ENCODE measurements at regions not wholly inside any gene's neighbourhood (a gene's known extent, or its start where the extent isn't known, plus 50 kb on each side); places are given as distances from the start of the nearest gene placed in this dataset.

DNA sequence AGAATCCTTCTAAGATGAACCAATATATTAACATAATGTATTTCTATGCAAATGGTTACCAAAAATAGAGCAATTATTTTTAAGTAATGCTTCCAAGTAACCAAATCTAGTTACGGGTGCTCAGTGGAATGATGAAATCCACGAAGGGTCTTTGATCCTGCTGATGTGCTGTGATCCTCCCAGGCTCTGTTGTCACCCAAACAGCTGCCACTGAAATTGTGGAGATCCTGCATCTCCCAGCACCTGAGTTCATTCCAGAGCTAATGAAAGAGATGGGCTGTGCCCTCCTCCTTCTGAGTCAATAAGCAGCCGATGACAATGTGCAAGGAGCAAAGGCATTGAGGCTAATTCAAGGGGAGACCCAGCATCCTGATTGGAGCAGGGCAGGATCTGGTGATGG lies 362.4 kb upstream of the SOX11 start:
- H3K36me3 ChIP-seq (ENCODE audit: low read depth) = no peaks in the 10 kb centered on the region
- no peaks in the 10 kb centered on the region for H3K4me1 ChIP-seq (ENCODE audit: low read depth)
- peaks cover 49% of the 10 kb centered on the region for H3K9me3 ChIP-seq
- intact Hi-C loops (cut with DNase I, micrococcal nuclease) = no loop called here
- DNase-seq = no peak
- TF ChIP-seq, protein P1, sequence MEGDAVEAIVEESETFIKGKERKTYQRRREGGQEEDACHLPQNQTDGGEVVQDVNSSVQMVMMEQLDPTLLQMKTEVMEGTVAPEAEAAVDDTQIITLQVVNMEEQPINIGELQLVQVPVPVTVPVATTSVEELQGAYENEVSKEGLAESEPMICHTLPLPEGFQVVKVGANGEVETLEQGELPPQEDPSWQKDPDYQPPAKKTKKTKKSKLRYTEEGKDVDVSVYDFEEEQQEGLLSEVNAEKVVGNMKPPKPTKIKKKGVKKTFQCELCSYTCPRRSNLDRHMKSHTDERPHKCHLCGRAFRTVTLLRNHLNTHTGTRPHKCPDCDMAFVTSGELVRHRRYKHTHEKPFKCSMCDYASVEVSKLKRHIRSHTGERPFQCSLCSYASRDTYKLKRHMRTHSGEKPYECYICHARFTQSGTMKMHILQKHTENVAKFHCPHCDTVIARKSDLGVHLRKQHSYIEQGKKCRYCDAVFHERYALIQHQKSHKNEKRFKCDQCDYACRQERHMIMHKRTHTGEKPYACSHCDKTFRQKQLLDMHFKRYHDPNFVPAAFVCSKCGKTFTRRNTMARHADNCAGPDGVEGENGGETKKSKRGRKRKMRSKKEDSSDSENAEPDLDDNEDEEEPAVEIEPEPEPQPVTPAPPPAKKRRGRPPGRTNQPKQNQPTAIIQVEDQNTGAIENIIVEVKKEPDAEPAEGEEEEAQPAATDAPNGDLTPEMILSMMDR (IDR thresholded peaks at IDR 0.05) = no peak
- no peak for ATAC-seq
- H3K4me3 ChIP-seq = no peak overlapping the region

- no peak for DNase-seq
- TF ChIP-seq, protein P1 (IDR thresholded peaks at IDR 0.05) = no peak
- Histone ChIP-seq H3K36me3 (ENCODE audit: low read depth) (no peaks in the 10 kb centered on the region), H3K9me3 (peaks cover 40% of the 10 kb centered on the region), H3K4me3 (no peak overlapping the region), H3K4me1 (ENCODE audit: low read depth) (no peaks in the 10 kb centered on the region)
- no peak for ATAC-seq
- intact Hi-C loops (cut with DNase I, micrococcal nuclease) = no loop called here
Observed at GRCh38 chr2:5330961-5331360, 361.2 kb upstream of the SOX11 start.

DNA sequence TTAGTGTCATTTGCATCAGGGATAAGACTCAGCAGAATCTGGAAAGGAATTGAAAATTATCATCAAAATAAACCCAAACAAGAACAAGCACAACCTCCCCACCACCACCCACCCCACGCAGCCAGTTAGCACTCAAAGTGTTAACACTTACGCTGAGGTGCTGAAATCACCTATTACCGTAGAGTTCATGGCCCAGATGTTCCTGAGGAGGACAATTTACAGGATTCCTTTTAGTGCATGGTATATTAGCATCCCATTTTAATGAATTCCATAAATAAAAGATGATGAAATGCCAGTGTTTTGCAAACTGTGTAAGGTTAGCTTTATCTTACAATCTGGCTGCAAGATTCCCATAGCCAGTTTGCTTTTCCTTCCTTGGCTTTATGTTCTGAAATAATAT lies 359.3 kb upstream of the SOX11 start:
- no peak for DNase-seq
- Histone ChIP-seq H3K9me3 (peaks cover 46% of the 10 kb centered on the region), H3K4me1 (ENCODE audit: low read depth) (no peaks in the 10 kb centered on the region), H3K4me3 (no peak overlapping the region), H3K36me3 (ENCODE audit: low read depth) (no peaks in the 10 kb centered on the region)
- TF ChIP-seq, protein P1 (IDR thresholded peaks at IDR 0.05) = no peak
- intact Hi-C loops (cut with DNase I, micrococcal nuclease) = no loop called here
- ATAC-seq = no peak

- intact Hi-C loops (cut with DNase I, micrococcal nuclease) = no loop called here
- no peak for ATAC-seq
- Histone ChIP-seq H3K9me3 (peaks cover 19% of the 10 kb centered on the region), H3K36me3 (ENCODE audit: low read depth) (no peaks in the 10 kb centered on the region), H3K4me3 (no peak overlapping the region), H3K4me1 (ENCODE audit: low read depth) (no peaks in the 10 kb centered on the region)
- no peak for DNase-seq
- TF ChIP-seq, protein P1 (IDR thresholded peaks at IDR 0.05) = no peak
Observed at GRCh38 chr2:5339473-5339872, 352.7 kb upstream of the SOX11 start.

- H3K4me3 ChIP-seq = no peak overlapping the region
- no peaks in the 10 kb centered on the region for H3K4me1 ChIP-seq (ENCODE audit: low read depth)
- TF ChIP-seq, protein P1 (IDR thresholded peaks at IDR 0.05) = no peak
- peaks cover 16% of the 10 kb centered on the region for H3K9me3 ChIP-seq
- DNase-seq (no peak), ATAC-seq (no peak)
- intact Hi-C loops (cut with DNase I, micrococcal nuclease) = no loop called here
- H3K36me3 ChIP-seq (ENCODE audit: low read depth) = no peaks in the 10 kb centered on the region
Observed at GRCh38 chr2:5343785-5344335, 348.3 kb upstream of the SOX11 start.

GRCh38 chr2:5352286-5352685 lies 339.9 kb upstream of the SOX11 start:
- ATAC-seq = no peak
- intact Hi-C loops (cut with DNase I, micrococcal nuclease) = no loop called here
- no peak for DNase-seq
- H3K4me1 ChIP-seq (ENCODE audit: low read depth) = no peaks in the 10 kb centered on the region
- TF ChIP-seq, protein P1 (IDR thresholded peaks at IDR 0.05) = no peak
- H3K9me3 ChIP-seq = peaks cover 24% of the 10 kb centered on the region
- H3K4me3 ChIP-seq = no peak overlapping the region
- H3K36me3 ChIP-seq (ENCODE audit: low read depth) = no peaks in the 10 kb centered on the region
